ENCODE measurements at regions not wholly inside any gene's neighbourhood (a gene's known extent, or its start where the extent isn't known, plus 50 kb on each side); places are given as distances from the start of the nearest gene placed in this dataset.

DNA sequence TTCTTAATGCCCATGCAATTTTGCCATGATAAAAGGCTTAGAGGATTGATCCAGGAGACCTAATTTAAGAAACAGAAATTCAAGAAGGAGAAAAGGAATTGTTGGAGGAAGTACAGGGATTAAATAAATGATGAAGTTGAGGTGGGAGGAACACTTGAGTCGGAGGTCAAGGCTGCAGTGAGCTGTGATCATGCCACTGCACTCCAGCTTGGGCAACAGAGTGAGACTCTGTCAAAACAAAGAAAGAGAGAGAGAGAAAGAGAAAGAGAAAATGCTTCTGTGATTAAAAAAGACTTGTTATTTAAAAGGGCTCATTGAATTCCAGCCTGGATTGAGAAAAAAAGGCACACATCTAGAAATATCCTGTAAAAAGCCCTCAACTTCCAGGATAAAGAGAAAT, 123.2 kb downstream of the B3GNT2 start:
- Histone ChIP-seq H3K9me1 (ENCODE audit: insufficient read depth, low read length) (0 out of 2 replicates have a peak, but pooled peaks cover 2% of the 10 kb centered on the region), H4K91ac (ENCODE audit: insufficient read depth, low read depth, low read length) (no peak overlapping the region), H3K4me3 (ENCODE audit: insufficient read depth, low read depth, low read length) (no peak overlapping the region), H2AK5ac (ENCODE audit: low read depth, low read length) (no peak overlapping the region), H3K56ac (ENCODE audit: extremely low read depth, insufficient read depth, low read length) (no peak overlapping the region), H3K14ac (replicated peaks; ENCODE audit: low read depth, low read length) (no peak overlapping the region), H2BK20ac (ENCODE audit: low read depth, low read length) (no peak overlapping the region), H3K4me1 (ENCODE audit: control insufficient read depth, insufficient read depth, low read length) (no peaks in the 10 kb centered on the region), H3K9me3 (ENCODE audit: control insufficient read depth, insufficient read depth, low read length) (no peaks in the 10 kb centered on the region), H4K8ac (ENCODE audit: low read depth in 2 of 2, low read length in 2 of 2) (no peak overlapping the region), H2AFZ (replicated peaks; ENCODE audit: low read length, poor library complexity) (no peak overlapping the region), H3K4me2 (ENCODE audit: low read depth, low read length) (no peak overlapping the region), H3K23ac (ENCODE audit: low read depth, low read length) (no peak overlapping the region), H3K4ac (ENCODE audit: low read depth, low read length) (no peak overlapping the region), H2AK9ac (replicated peaks; ENCODE audit: low read depth, low read length, poor library complexity) (no peak overlapping the region), H3K27ac (ENCODE audit: insufficient read depth, low read length) (no peak overlapping the region), H2BK120ac (ENCODE audit: low read depth, low read length) (no peak overlapping the region), H3K79me1 (ENCODE audit: low read depth in 1 of 2, low read length in 2 of 2) (no peaks in the 10 kb centered on the region), H2BK15ac (ENCODE audit: low read depth, low read length) (no peak overlapping the region), H3K9ac (ENCODE audit: low read depth, low read length) (no peak overlapping the region), H4K20me1 (ENCODE audit: insufficient read depth, low read length) (no peaks in the 10 kb centered on the region), H3K18ac (ENCODE audit: low read depth, low read length) (no peak overlapping the region), H3K36me3 (ENCODE audit: control insufficient read depth, insufficient read depth, low read length) (no peaks in the 10 kb centered on the region), H2BK5ac (ENCODE audit: low read depth, low read length, poor library complexity, severe bottlenecking) (no peak overlapping the region), H3K27me3 (ENCODE audit: control insufficient read depth, insufficient read depth, low read length) (peaks cover 5% of the 10 kb centered on the region; the same call in 1 of the 2 replicates), H4K5ac (ENCODE audit: low read depth, low read length) (no peak overlapping the region)
- ATAC-seq (ENCODE audit: low read depth) (no peak), DNase-seq (no peak)
- no TSS peak for BruUV-seq (replicated peaks)
- CTCF ChIA-PET: interaction anchor here (0.6 kb wide), 1 partner anchor 79 kb away, joined by 4 read pairs; no protein-coding TSS in a partner anchor
- WGBS, 2 experiments (ENCODE audit: extremely low coverage in 2 of 2, insufficient read length in 1 of 2): 22% methylated on average over 1 of the region's 1 CpG; no CpG with 5 or more reads in 1 of the 2 experiments
- TF ChIP-seq BHLHE40 (IDR thresholded peaks at IDR 0.05; ENCODE audit: low read depth, low read length) (no peak), MAZ (IDR thresholded peaks at IDR 0.05; ENCODE audit: borderline replicate concordance, low read depth, low read length) (no peak)
- in situ Hi-C loops (cut with MboI; ENCODE audit: low sequenced_read_pairs): no loop called here
- dilution Hi-C loops (cut with HindIII; ENCODE audit: low sequenced_read_pairs, unreplicated experiment): no loop called here
- intact Hi-C loops (cut with micrococcal nuclease): no loop called here
- POLR2A ChIA-PET (ENCODE audit: unreplicated experiment): no interaction called here

All from IMR-90 (cell line).